GM19099 (cell line): ENCODE measurements at regions not wholly inside any gene's neighbourhood (a gene's known extent, or its start where the extent isn't known, plus 50 kb on each side); places are given as distances from the start of the nearest gene placed in this dataset.

Experiments used
- POLR2A ChIP-seq: IDR thresholded peaks from 3 replicates; pipeline ENCODE4 v1.6.1; 2011; ENCODE audit warnings: low read depth; ENCODE audit not compliant: insufficient read length; ENCODE audit errors: extremely low read depth

DNA sequence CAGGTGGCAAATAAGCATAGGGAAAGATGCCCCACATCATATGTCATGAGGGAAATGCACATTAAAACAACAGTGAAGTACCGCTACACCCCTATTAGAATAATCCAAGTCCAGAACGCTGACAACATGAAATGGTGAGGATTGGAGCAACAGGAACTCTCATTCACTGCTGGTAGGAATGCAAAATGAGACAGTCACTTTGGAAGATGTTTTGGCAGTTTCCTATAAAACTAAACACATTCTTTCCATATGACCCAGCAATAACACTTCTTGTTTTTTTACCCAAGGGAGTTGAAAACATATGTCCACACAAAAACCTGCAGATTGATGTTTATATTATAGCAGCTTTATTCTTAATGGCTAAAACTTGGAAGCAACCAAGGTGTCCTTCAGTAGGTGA lies 116.4 kb upstream of the TOPAZ1 start:
- TF ChIP-seq POLR2A = no peak

- TF ChIP-seq POLR2A = no peak
These were observed 115.8 kb upstream of the TOPAZ1 start for GRCh38 chr3:44125882-44126281.

GRCh38 chr3:44128057-44128775 lies 113.5 kb upstream of the TOPAZ1 start:
- no peak for TF ChIP-seq POLR2A

DNA sequence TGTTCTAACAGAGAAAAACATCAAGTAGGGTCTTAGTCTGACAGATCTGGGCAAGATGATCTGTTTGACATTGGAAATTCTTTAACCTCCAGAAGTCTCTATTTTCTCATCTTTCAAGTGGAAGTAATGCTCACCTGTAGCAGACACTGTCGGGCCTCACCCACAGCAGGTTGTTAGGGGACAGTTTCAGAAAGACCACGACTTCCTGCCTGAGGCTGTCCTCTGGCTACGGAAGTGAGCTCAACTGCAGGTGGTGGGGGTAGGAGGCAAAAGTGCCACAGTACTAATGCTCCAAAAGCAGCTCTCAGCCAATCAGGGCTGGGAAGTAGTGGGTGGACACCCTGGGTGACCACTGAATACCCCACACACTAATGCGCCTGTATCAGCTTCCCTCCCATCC lies 111.4 kb upstream of the TOPAZ1 start:
- no peak for TF ChIP-seq POLR2A

- no peak for TF ChIP-seq POLR2A
These were observed 109.6 kb upstream of the TOPAZ1 start for GRCh38 chr3:44132061-44132460.

DNA sequence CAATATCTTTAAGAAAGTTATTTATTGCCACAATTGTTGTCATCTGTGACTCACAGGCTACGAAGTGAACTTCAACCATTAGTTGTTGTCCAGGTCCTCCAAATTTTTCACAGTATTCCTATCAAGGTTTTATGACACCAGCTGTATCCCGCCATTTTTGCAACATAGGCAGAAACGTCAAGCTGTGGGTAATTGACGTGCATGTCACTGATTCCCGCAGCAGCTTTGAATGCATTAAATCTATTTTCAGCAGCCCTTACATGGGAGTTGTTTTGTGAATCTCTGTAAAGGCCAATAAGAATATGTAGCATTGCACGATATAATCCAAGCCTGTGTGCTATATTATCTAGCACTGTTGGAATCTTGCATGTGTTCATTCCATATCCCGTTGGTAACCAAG lies 109.1 kb upstream of the TOPAZ1 start:
- no peak for TF ChIP-seq POLR2A

- no peak for TF ChIP-seq POLR2A
These were observed 105.3 kb upstream of the TOPAZ1 start for GRCh38 chr3:44136421-44136820.

GRCh38 chr3:44146073-44146472 lies 95.6 kb upstream of the TOPAZ1 start:
- TF ChIP-seq POLR2A = no peak

DNA sequence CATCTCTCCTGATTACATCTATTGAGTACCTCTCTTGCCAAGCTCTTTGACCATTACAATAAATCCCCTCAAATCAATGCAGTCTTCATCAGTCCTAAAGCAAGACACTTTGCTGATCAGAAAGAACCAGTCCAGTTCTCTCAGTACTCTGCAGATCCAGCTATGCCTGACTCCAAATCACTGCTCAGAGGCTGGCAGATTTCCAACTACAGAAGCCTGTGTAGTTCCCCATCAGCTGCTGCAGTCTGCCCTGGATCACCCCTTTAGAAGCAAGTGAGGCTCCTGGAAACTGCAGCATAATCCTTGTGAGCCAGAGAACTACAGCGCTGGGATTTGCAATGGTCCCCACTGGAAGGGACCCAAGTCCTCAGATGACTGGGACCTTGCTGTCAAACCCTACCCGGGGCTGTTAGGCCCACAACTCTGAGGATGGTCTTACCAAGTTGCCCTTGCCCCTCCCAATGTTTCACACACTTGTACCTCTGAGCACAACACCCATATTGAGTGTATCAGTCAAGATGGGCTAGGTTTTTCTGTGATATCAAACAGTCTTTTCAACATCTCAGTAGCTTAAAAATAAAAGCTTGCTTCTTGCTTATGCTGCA lies 81.9 kb upstream of the TOPAZ1 start:
- TF ChIP-seq POLR2A = no peak

DNA sequence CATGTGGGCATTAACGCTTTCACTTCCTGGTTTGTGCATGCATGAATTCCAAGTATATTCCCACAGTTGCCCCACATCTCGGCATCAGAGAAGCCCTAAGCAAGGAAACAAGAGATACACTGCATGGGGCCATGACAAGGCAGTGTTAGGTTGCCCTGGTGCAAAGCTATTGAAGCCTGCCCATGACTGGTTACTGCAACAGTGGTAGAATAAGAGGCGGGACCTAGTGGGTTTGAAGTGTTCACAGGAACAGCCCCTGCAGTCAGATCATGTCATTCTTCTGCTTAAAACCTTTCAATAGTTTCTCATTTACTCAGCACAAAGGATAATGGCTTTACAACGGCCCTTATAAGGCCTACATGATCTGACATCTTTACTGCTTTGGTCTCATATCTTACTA lies 80.9 kb upstream of the TOPAZ1 start:
- TF ChIP-seq POLR2A = no peak

DNA sequence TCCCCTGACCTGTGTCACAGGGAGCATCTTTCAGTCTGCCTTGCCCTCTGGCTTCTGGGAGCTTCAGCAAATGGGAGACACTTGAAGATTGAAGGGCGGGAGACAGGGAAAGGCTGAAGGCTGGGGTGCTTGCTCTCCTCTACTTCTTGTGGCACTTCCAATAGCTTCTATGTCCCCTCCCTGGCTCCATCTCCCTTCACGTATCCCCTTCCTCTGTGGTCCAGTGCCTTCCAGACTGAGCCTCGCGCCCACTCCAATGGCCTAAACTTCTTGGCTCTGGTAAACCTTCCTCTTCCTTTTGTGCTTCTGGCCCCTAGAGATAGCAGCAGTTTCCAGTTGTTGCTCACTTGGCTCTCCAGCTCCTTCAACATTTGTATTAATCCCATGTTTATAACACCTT lies 69.8 kb upstream of the TOPAZ1 start:
- no peak for TF ChIP-seq POLR2A

DNA sequence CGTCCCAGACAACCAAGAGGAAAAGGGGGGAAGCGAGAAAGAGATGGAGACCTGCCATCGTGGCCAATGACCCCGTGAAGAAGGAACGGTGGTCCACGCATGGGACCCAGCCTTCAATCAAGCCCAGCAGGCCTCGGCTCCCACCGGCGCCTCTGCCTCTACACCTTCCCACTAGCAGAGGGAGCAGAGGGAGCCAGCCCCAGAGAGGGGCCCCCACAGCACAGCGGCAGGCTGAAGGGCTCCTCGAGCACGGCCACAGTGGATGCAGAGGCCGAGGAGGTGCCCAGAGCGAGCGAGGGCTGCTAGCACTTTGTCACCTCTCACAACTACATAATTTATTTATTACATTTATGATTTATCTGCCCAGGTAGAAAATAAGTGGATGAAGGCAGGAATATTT lies 68.4 kb upstream of the TOPAZ1 start:
- no peak for TF ChIP-seq POLR2A

DNA sequence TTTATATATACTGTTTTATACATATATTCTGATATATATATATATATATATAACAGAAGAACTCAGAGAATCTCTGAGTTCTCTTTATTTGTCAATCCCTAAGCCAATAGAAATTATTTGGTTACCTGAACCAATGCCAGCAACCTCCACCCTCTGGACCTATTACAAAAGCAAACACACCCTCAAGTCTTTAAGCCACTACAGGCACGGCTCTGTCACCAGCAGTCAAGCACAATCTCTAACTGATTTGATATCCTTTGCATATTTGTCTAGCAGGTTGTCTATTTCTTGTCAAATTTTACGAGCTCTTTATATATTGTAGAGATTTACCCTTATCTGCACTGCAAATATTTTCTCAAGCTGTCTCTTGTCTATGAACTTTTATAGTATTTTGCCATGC lies 66.6 kb upstream of the TOPAZ1 start:
- TF ChIP-seq POLR2A = no peak

GRCh38 chr3:44179246-44179645 lies 62.4 kb upstream of the TOPAZ1 start:
- TF ChIP-seq POLR2A = no peak

GRCh38 chr3:44184319-44184953 lies 57.2 kb upstream of the TOPAZ1 start:
- TF ChIP-seq POLR2A = no peak

GRCh38 chr3:44185396-44185915 lies 56.2 kb upstream of the TOPAZ1 start:
- TF ChIP-seq POLR2A = no peak
